Spleen (tissue), 11 donors: ENCODE measurements at regions not wholly inside any gene's neighbourhood (a gene's known extent, or its start where the extent isn't known, plus 50 kb on each side); places are given as distances from the start of the nearest gene placed in this dataset.
"Not testable (repeated sequence)": the region's sequence is repeated elsewhere in the genome, so short reads cannot be mapped to it uniquely, and the experiment has no call there.

Experiments used
- DNase-seq: peaks from one replicate; pipeline ENCODE4 v3.0.0-alpha.2; 2020
- H3K27ac ChIP-seq, 8 donors: fragments of 200-600 bp; sonication (generic) in 7 of 8; 1 replicate in 4 of 8; 2 replicates in 4 of 8; pipeline versions ENCODE4 v1.5.0 to v1.8.0; 2016 to 2021; ENCODE audit warnings: inconsistent platforms in 4 of 8, mild to moderate bottlenecking in 4 of 8, moderate library complexity in 1 of 8
- H3K27me3 ChIP-seq, 7 donors: fragments of 200-600 bp; sonication (generic) in 6 of 7; replicated peaks in 1 of 7; 1 replicate in 4 of 7; 2 replicates in 3 of 7; pipeline versions ENCODE4 v1.5.0 to v1.8.0; 2016 to 2021; ENCODE audit warnings: inconsistent platforms in 3 of 7, mild to moderate bottlenecking in 1 of 7
- H3K36me3 ChIP-seq, 6 donors: fragments of 200-600 bp; sonication (generic) in 5 of 6; 1 replicate in 4 of 6; 2 replicates in 2 of 6; pipeline versions ENCODE4 v1.5.0 to v1.8.0; 2016 to 2021; ENCODE audit warnings: inconsistent platforms in 2 of 6
- H3K4me1 ChIP-seq, 6 donors: fragments of 200-600 bp; sonication (generic) in 5 of 6; 1 replicate in 3 of 6; 2 replicates in 3 of 6; pipeline versions ENCODE4 v1.5.0 to v1.8.0; 2016 to 2021; ENCODE audit warnings: inconsistent platforms in 3 of 6
- H3K4me3 ChIP-seq, 8 donors: fragments of 200-600 bp; sonication (generic) in 7 of 8; 1 replicate in 4 of 8; 2 replicates in 4 of 8; pipeline versions ENCODE4 v1.5.0 to v1.8.0; 2016 to 2021; ENCODE audit warnings: inconsistent platforms in 4 of 8, mild to moderate bottlenecking in 4 of 8, moderate library complexity in 2 of 8
- H3K9me3 ChIP-seq, 8 donors: fragments of 200-600 bp; sonication (generic) in 7 of 8; 1 replicate in 4 of 8; 2 replicates in 4 of 8; pipeline versions ENCODE4 v1.5.0 to v1.8.0; 2016 to 2021; ENCODE audit warnings: inconsistent platforms in 4 of 8
- CTCF ChIP-seq, 11 experiments: fragments of 200-600 bp in 7 of 11; fragments of 450-650 bp in 4 of 11; sonication (generic) in 4 of 11; IDR thresholded peaks in 8 of 11; conservative IDR thresholded peaks in 3 of 11; 1 replicate in 7 of 11; 2 replicates in 4 of 11; pipeline versions ENCODE4 v1.4.0 to v1.8.0; 2016 to 2021; ENCODE audit warnings: antibody characterized with exemption in 11 of 11, inconsistent platforms in 4 of 11, mild to moderate bottlenecking in 1 of 11
- POLR2A ChIP-seq, 3 donors: fragments of 450-650 bp; IDR thresholded peaks; one replicate each; pipeline ENCODE4 v1.5.1; 2017; ENCODE audit warnings: antibody characterized with exemption in 3 of 3, mild to moderate bottlenecking in 1 of 3
- POLR2AphosphoS5 ChIP-seq, 3 donors: sonication (generic); formaldehyde crosslinking; IDR thresholded peaks; one replicate each; pipeline ENCODE4 v1.5.1; 2017; ENCODE audit warnings: antibody characterized with exemption in 3 of 3
- WGBS, 5 donors: extraction: QIAGEN DNeasy Blood & Tissue Kit in 3 of 5; methylation state at CpG; one replicate each; pipeline versions ENCODE4 v1.1.5 to v1.1.7; 2013 to 2018; 5-methylcytosine and 5-hydroxymethylcytosine counted together
- intact Hi-C: fragments of 100-400 bp; cut with DNase I; formaldehyde crosslinking; loops from one replicate; pipeline ENCODE4 v1.15.0; 2023; ENCODE audit warnings: low total_unique reads
- donor health status: healthy with polysubstance abuse.
- donor health status: DM: no; HTN: no; CAD: no; lungs with moderate emphysema.
- donor health status: DM: no; HTN: no; CAD: no.
- donor health status: Bipolar disorder and iron deficiency.
- donor health status: healthy.
- donor health status: DM: no; HTN: no; CAD: no.
- donor health status: DM: yes; HTN: yes; CAD: no.

DNA sequence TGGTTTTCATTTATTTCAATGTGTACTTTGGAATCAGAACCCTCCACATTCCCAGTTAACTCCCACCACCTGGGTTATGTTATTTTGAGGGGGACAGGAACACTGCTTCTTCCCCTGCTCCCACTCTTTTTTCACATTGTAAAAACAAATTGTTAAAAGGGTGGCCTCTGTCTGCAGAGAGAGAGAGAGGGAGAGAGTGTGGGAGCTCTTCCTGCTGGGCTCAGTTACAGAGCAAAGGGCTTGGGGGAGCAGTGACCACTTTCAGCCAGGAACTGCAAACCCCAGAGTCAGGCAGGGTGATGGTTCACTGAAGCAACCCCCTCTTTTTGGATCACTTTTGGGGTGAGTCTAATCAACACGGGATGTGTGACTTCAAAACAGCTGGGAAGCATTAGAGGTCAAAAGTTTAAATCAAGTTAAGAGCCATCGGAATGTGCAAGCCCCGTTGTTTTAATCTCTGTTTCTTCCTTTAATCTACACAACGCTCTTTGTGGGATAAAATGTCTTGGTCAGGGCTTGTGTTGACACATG is 577.0 kb upstream of the CDH11 start:
- intact Hi-C loops, result no loop called here
- Histone ChIP-seq H3K36me3 (no peaks in the 10 kb centered on the region), H3K4me1 (no peaks in the 10 kb centered on the region), H3K27ac (peak overlapping the region in 3 of 8 donors; percentile 4 to 22 (median 20)), H3K9me3 (no peaks in the 10 kb centered on the region), H3K4me3 (no peak overlapping the region), H3K27me3 (no peaks in the 10 kb centered on the region)
- 35 to 43% (median 41%) methylated on average over 4 of the region's 4 CpGs for WGBS, 5 donors
- TF ChIP-seq POLR2AphosphoS5 (IDR thresholded peaks at IDR 0.05) (no peak), POLR2A (IDR thresholded peaks at IDR 0.05) (no peak), CTCF (IDR thresholded peaks at IDR 0.05 in 8 of 11, conservative IDR thresholded peaks at IDR 0.05 in 3 of 11) (no peak)
- no peak for DNase-seq

- H3K27ac ChIP-seq, result no peak overlapping the region
- no peaks in the 10 kb centered on the region for H3K9me3 ChIP-seq
- H3K4me1 ChIP-seq, result no peaks in the 10 kb centered on the region
- 63 to 79% (median 77%) methylated on average over 5 of the region's 5 CpGs for whole genome bisulfite sequencing, 5 donors
- no peak for TF ChIP-seq POLR2A (IDR thresholded peaks at IDR 0.05)
- TF ChIP-seq CTCF (IDR thresholded peaks at IDR 0.05 in 8 of 11, conservative IDR thresholded peaks at IDR 0.05 in 3 of 11), result no peak
- no peak for TF ChIP-seq POLR2AphosphoS5 (IDR thresholded peaks at IDR 0.05)
- H3K4me3 ChIP-seq, result no peak overlapping the region
- H3K36me3 ChIP-seq, result no peaks in the 10 kb centered on the region
- intact Hi-C loops, result no loop called here
- DNase-seq, result no peak
- H3K27me3 ChIP-seq, result no peaks in the 10 kb centered on the region
These were observed 575.7 kb upstream of the CDH11 start for GRCh38 chr16:65697521-65697920.

DNA sequence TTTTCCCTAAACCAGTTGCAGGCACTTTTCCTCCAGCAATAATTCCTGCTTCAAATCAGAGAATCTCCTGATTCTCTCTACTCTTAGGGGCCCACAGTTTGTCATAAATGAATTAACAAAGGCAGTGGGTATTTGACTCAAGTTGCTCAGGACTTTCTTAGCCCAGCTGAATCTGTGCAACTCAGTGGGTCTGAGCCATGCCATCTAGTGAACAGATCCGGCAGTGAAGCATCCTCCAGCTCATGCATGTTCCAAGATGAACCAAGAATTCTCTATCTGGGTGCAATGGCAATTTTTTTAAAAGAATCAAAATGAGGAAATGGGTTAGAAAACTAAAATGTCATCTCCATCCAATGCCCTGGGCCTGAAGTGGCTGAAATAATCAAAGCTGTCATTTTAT is 575.2 kb upstream of the CDH11 start:
- Histone ChIP-seq H3K4me1 (no peaks in the 10 kb centered on the region), H3K27me3 (no peaks in the 10 kb centered on the region), H3K4me3 (no peak overlapping the region), H3K27ac (no peak overlapping the region), H3K36me3 (no peaks in the 10 kb centered on the region), H3K9me3 (no peaks in the 10 kb centered on the region)
- TF ChIP-seq POLR2A (IDR thresholded peaks at IDR 0.05), result no peak
- no peak for TF ChIP-seq POLR2AphosphoS5 (IDR thresholded peaks at IDR 0.05)
- TF ChIP-seq CTCF (IDR thresholded peaks at IDR 0.05 in 8 of 11, conservative IDR thresholded peaks at IDR 0.05 in 3 of 11), result no peak
- no peak for DNase-seq
- 63 to 86% (median 75%) methylated on average over 1 of the region's 1 CpG for WGBS, 5 donors
- intact Hi-C loops, result no loop called here

GRCh38 chr16:65691846-65692245 is 570.0 kb upstream of the CDH11 start:
- H3K27me3 ChIP-seq, H3K4me3 ChIP-seq, DNase-seq, H3K4me1 ChIP-seq, H3K27ac ChIP-seq, intact Hi-C loops, H3K36me3 ChIP-seq, H3K9me3 ChIP-seq: not testable (repeated sequence)
- WGBS, 5 donors, result 76 to 96% (median 86%) methylated on average over 3 to 4 of the region's 4 CpGs

GRCh38 chr16:65689726-65690125 is 567.9 kb upstream of the CDH11 start:
- WGBS, 5 donors, result 88 to 97% (median 95%) methylated on average over 5 to 8 of the region's 8 CpGs
- no peaks in the 10 kb centered on the region for H3K27me3 ChIP-seq
- H3K27ac ChIP-seq, result no peak overlapping the region
- peaks cover 0 to under 1% (median 0%) of the 10 kb centered on the region in 8 donors for H3K9me3 ChIP-seq
- no peaks in the 10 kb centered on the region for H3K36me3 ChIP-seq
- intact Hi-C loops, result no loop called here
- no peak for TF ChIP-seq POLR2A (IDR thresholded peaks at IDR 0.05)
- TF ChIP-seq CTCF (IDR thresholded peaks at IDR 0.05 in 8 of 11, conservative IDR thresholded peaks at IDR 0.05 in 3 of 11), result no peak
- no peak for DNase-seq
- H3K4me3 ChIP-seq, result no peak overlapping the region
- H3K4me1 ChIP-seq, result no peaks in the 10 kb centered on the region
